Keratinocyte (primary cell): ENCODE measurements at regions not wholly inside any gene's neighbourhood (a gene's known extent, or its start where the extent isn't known, plus 50 kb on each side); places are given as distances from the start of the nearest gene placed in this dataset.

Experiments used
- DNase-seq: peaks from one replicate; pipeline ENCODE4 v3.0.0-alpha.2; 2011; ENCODE audit warnings: low read depth, missing footprints, low spot score
- FAIRE-seq: peaks from 2 replicates; lab custom pipeline; 2011; peaks lifted over from hg19 to GRCh38; lab: Jason Lieb, UNC
- H2AFZ ChIP-seq: 2 replicates; pipeline ENCODE4 v1.6.0; 2012; ENCODE audit warnings: low read length, control low read depth, inconsistent platforms; ENCODE audit not compliant: control insufficient read depth
- H3K27ac ChIP-seq: 2 replicates; pipeline ENCODE4 v1.5.1; 2011; ENCODE audit warnings: low read length; ENCODE audit not compliant: control insufficient read depth, insufficient read depth
- H3K27me3 ChIP-seq: 3 replicates; pipeline ENCODE4 v1.6.0; 2011; ENCODE audit warnings: low read length; ENCODE audit not compliant: control insufficient read depth, insufficient read depth; ENCODE audit errors: extremely low read depth
- H3K36me3 ChIP-seq, 2 experiments: 2 replicates in 1 of 2; 3 replicates in 1 of 2; pipeline ENCODE4 v1.5.1; 2011; ENCODE audit warnings: low read length in 2 of 2, mild to moderate bottlenecking in 1 of 2; ENCODE audit not compliant: control insufficient read depth in 2 of 2, insufficient read depth in 2 of 2; ENCODE audit errors: extremely low read depth in 1 of 2
- H3K4me1 ChIP-seq: 3 replicates; pipeline ENCODE4 v1.5.1; 2011; ENCODE audit warnings: low read length; ENCODE audit not compliant: control insufficient read depth, insufficient read depth; ENCODE audit errors: extremely low read depth
- H3K4me2 ChIP-seq: 3 replicates; pipeline ENCODE4 v1.6.0; 2011; ENCODE audit warnings: low read depth, low read length; ENCODE audit not compliant: control insufficient read depth, insufficient read depth; ENCODE audit errors: extremely low read depth
- H3K4me3 ChIP-seq, 3 experiments: fragments of 200-600 bp in 1 of 3; sonication (generic) in 1 of 3; 2 replicates in 2 of 3; 3 replicates in 1 of 3; pipeline ENCODE4 v1.5.1; 2011 to 2016; ENCODE audit warnings: low read length in 3 of 3, mild to moderate bottlenecking in 3 of 3, control low read depth in 2 of 3, inconsistent platforms in 1 of 3, low read depth in 1 of 3, mixed read lengths in 1 of 3, mixed run types in 1 of 3, moderate library complexity in 1 of 3; ENCODE audit not compliant: control insufficient read depth in 2 of 3, insufficient read depth in 2 of 3; ENCODE audit errors: extremely low read depth in 1 of 3
- H3K79me2 ChIP-seq: 2 replicates; pipeline ENCODE4 v1.6.0; 2012; ENCODE audit warnings: low read length; ENCODE audit not compliant: control insufficient read depth, insufficient read depth
- H3K9ac ChIP-seq: 3 replicates; pipeline ENCODE4 v1.6.0; 2011; ENCODE audit warnings: low read length; ENCODE audit not compliant: control insufficient read depth, insufficient read depth; ENCODE audit errors: extremely low read depth
- H3K9me1 ChIP-seq: 3 replicates; pipeline ENCODE4 v1.6.0; 2011; ENCODE audit warnings: low read length; ENCODE audit not compliant: control insufficient read depth, insufficient read depth; ENCODE audit errors: extremely low read depth
- H3K9me3 ChIP-seq: 2 replicates; pipeline ENCODE4 v1.5.1; 2012; ENCODE audit warnings: low read depth, low read length; ENCODE audit not compliant: control insufficient read depth
- H4K20me1 ChIP-seq: 3 replicates; pipeline ENCODE4 v1.6.0; 2011; ENCODE audit warnings: low read length; ENCODE audit not compliant: control insufficient read depth, insufficient read depth; ENCODE audit errors: extremely low read depth
- CTCF ChIP-seq, 3 experiments: IDR thresholded peaks in 1 of 3; conservative IDR thresholded peaks in 1 of 3; optimal IDR thresholded peaks in 1 of 3; 2 replicates in 2 of 3; 3 replicates in 1 of 3; pipeline versions ENCODE3 to v1.5.1; 2011; ENCODE audit warnings: low read length in 3 of 3, mild to moderate bottlenecking in 3 of 3, moderate library complexity in 2 of 3, control low read depth in 1 of 3, inconsistent platforms in 1 of 3; ENCODE audit not compliant: insufficient read depth in 2 of 3; ENCODE audit errors: extremely low read depth in 1 of 3
- EZH2 ChIP-seq: IDR thresholded peaks from one replicate; pipeline ENCODE4 v1.6.1; 2012; ENCODE audit warnings: inconsistent platforms, mild to moderate bottlenecking, low read length, moderate library complexity
- dilution Hi-C: fragments of 300-500 bp; cut with MboI; formaldehyde crosslinking; loops from one replicate; pipeline ENCODE4 v1.7.0; 2020; ENCODE audit warnings: low sequenced_read_pairs; ENCODE audit not compliant: extremely low pct_ligation_motif_present

DNA sequence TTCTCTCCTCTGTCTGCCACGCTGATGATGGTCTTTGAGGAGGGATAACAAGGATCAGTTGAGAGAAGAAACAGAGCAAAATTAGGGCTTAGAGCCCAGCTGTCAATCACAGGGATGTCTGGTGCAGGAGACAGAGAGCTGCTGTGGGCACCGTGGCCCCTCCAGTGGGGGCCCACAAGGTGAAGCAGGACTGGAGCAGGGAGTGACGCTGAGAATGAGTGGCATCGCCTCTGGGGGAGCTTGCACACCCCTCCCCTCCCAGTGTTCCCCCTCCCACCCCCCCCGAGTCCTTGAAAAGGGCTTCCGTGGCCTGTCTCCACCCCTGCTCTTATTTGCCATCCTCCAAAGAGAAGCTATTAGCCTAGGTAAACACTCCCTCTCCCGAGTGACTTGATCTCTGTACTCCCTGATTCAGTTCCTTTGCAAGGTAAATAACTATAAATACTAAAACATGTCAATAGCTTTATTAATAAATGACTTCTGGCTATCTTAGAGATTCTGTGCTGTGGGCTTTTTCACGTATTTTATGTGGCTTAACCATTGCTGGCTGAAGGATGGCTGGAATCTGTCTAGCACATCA lies 440.0 kb downstream of the ZNF536 start:
- no peaks in the 10 kb centered on the region for H3K36me3 ChIP-seq
- H3K4me3 ChIP-seq, result no peak overlapping the region
- no peak for DNase-seq
- no peak for FAIRE-seq
- H3K4me1 ChIP-seq, result no peaks in the 10 kb centered on the region
- H3K9ac ChIP-seq, result no peak overlapping the region
- H3K79me2 ChIP-seq, result no peaks in the 10 kb centered on the region
- no peak overlapping the region for H3K27ac ChIP-seq
- H3K9me3 ChIP-seq, result peaks cover 5% of the 10 kb centered on the region
- dilution Hi-C loops, result no loop called here
- H4K20me1 ChIP-seq, result no peaks in the 10 kb centered on the region
- TF ChIP-seq EZH2, result no peak
- TF ChIP-seq CTCF (optimal IDR thresholded peaks at IDR 0.05 in 1 of 3, IDR thresholded peaks at IDR 0.05 in 1 of 3, conservative IDR thresholded peaks at IDR 0.05 in 1 of 3; ENCODE audit: extremely low read depth in 1 of 3, insufficient read depth in 2 of 3, low read length in 3 of 3), result no peak
- H3K9me1 ChIP-seq, result no peaks in the 10 kb centered on the region
- no peak overlapping the region for H2AFZ ChIP-seq
- no peaks in the 10 kb centered on the region for H3K27me3 ChIP-seq
- no peak overlapping the region for H3K4me2 ChIP-seq

DNA sequence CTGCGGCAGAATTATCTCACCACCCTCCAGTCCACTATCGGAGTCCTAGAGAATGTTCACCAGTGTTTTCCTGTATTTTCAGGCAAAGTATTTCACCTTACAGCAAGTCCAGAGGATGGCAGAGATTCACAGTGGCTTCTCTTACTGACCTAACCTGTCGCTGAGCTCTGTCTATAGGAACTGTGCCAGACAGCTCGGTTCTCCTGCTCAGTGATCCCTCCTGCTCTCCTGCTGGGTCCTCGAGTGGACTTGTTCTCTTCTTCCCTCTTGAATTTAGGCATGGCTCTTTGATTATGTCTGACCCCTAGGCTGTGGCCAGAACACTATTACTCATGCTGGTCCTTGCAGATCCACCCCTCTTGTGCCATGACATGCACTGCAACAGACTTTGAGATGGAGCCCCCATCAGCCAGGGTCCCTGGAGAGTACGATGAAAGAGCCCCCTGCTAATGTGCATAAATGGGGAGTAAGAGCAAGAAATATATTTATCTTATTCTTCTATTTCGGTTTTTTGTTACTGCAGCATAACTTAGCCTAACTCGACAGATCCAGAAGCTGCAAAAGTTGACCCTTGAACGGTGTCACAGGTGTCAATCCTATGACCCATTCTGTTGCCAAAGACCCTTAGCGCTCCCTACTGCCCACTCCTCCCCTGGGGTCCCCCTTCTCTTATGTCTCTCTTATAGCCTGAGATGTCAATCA lies 439.4 kb downstream of the ZNF536 start:
- H3K9me3 ChIP-seq, result peaks cover 5% of the 10 kb centered on the region
- no peaks in the 10 kb centered on the region for H3K79me2 ChIP-seq
- H3K9me1 ChIP-seq, result no peaks in the 10 kb centered on the region
- FAIRE-seq (no peak), DNase-seq (no peak)
- dilution Hi-C loops, result no loop called here
- no peak overlapping the region for H3K9ac ChIP-seq
- H3K27me3 ChIP-seq, result no peaks in the 10 kb centered on the region
- H2AFZ ChIP-seq, result no peak overlapping the region
- H3K27ac ChIP-seq, result no peak overlapping the region
- TF ChIP-seq CTCF (optimal IDR thresholded peaks at IDR 0.05 in 1 of 3, IDR thresholded peaks at IDR 0.05 in 1 of 3, conservative IDR thresholded peaks at IDR 0.05 in 1 of 3; ENCODE audit: extremely low read depth in 1 of 3, insufficient read depth in 2 of 3, low read length in 3 of 3) (no peak), EZH2 (no peak)
- no peak overlapping the region for H3K4me3 ChIP-seq
- H3K36me3 ChIP-seq, result no peaks in the 10 kb centered on the region
- H4K20me1 ChIP-seq, result no peaks in the 10 kb centered on the region
- no peaks in the 10 kb centered on the region for H3K4me1 ChIP-seq
- no peak overlapping the region for H3K4me2 ChIP-seq
